GM12872 (cell line): ENCODE measurements at regions not wholly inside any gene's neighbourhood (a gene's known extent, or its start where the extent isn't known, plus 50 kb on each side); places are given as distances from the start of the nearest gene placed in this dataset.

Experiments used
- CTCF ChIP-seq: IDR thresholded peaks from 3 replicates; pipeline ENCODE4 v1.5.1; 2011; ENCODE audit warnings: low read depth, mild to moderate bottlenecking, low read length, moderate library complexity; ENCODE audit not compliant: insufficient read depth

GRCh38 chr13:107942030-107942617 lies 273.2 kb downstream of the LIG4 start:
- no peak for TF ChIP-seq CTCF

- TF ChIP-seq CTCF: no peak
Observed at GRCh38 chr13:107941345-107942029, 273.8 kb downstream of the LIG4 start.

GRCh38 chr13:107937848-107938247 lies 277.5 kb downstream of the LIG4 start:
- no peak for TF ChIP-seq CTCF

GRCh38 chr13:107931056-107931455 lies 284.3 kb downstream of the LIG4 start:
- no peak for TF ChIP-seq CTCF

GRCh38 chr13:107928762-107929161 lies 286.6 kb downstream of the LIG4 start:
- TF ChIP-seq CTCF: no peak

- TF ChIP-seq CTCF: no peak
Observed at GRCh38 chr13:107927557-107927956, 287.8 kb downstream of the LIG4 start.

GRCh38 chr13:107912745-107913144 lies 302.6 kb downstream of the LIG4 start:
- TF ChIP-seq CTCF: no peak
